ENCODE measurements at regions not wholly inside any gene's neighbourhood (a gene's known extent, or its start where the extent isn't known, plus 50 kb on each side); places are given as distances from the start of the nearest gene placed in this dataset.

DNA sequence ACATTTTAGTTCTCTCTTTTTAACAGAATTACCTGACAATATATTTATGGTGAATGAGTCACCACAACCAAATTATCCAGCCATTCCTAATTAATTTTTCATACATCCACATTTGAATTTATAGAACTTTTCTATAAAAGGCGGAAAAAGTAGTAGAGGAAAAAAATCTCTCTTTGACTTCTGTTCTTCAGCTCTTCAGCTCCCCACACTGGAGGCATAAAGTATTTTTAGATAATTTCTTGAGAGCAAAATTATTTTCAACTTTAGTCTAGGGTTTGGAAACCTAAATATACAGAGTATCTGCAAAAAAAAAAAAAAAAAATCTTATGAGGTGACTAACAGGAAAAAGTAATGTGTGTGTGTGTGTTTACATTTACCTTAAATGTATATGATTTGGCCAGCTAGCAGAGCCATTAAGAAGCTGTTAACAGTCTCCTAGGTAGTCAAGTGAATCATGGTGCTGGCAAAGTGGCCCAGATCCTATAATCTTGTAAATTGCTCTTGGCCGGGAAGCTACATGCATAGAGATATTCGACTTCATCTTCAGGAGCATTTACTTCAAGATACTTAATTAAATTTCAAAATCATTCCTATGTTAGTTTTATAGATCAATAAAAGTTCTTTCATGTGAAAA, 383.1 kb upstream of the STEAP1 start:
- H3K9me3 ChIP-seq (replicated peaks), result peaks cover 14% of the 10 kb centered on the region
- no peak overlapping the region for H3K4me3 ChIP-seq
- TF ChIP-seq, protein P1, sequence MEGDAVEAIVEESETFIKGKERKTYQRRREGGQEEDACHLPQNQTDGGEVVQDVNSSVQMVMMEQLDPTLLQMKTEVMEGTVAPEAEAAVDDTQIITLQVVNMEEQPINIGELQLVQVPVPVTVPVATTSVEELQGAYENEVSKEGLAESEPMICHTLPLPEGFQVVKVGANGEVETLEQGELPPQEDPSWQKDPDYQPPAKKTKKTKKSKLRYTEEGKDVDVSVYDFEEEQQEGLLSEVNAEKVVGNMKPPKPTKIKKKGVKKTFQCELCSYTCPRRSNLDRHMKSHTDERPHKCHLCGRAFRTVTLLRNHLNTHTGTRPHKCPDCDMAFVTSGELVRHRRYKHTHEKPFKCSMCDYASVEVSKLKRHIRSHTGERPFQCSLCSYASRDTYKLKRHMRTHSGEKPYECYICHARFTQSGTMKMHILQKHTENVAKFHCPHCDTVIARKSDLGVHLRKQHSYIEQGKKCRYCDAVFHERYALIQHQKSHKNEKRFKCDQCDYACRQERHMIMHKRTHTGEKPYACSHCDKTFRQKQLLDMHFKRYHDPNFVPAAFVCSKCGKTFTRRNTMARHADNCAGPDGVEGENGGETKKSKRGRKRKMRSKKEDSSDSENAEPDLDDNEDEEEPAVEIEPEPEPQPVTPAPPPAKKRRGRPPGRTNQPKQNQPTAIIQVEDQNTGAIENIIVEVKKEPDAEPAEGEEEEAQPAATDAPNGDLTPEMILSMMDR (IDR thresholded peaks at IDR 0.05; ENCODE audit: borderline replicate concordance), result no peak
- H3K27me3 ChIP-seq (ENCODE audit: low read depth), result no peaks in the 10 kb centered on the region
- DNase-seq, result no peak
- intact Hi-C loops (cut with micrococcal nuclease), result no loop called here
- no peaks in the 10 kb centered on the region for H3K36me3 ChIP-seq
- no peaks in the 10 kb centered on the region for H3K4me1 ChIP-seq
- no peak overlapping the region for H3K27ac ChIP-seq (replicated peaks)

DNA sequence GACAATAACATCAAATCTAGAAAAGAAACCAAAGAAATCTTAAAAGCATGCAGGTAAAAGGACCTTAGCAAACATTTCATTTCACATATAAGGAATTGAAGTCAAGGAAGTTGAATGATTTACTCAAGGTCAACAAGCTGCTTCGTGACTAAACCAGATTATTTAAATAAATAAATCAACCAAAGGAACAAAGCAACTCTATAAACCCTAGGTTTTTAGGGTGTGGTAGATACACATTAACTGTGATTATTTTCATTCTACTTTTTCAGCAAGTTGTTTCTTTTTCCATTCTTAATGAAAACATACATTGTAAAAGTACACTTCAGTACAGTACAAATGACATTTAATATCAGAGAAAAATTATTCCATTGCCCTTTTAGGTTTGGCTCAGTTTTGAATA, 382.0 kb upstream of the STEAP1 start:
- no peaks in the 10 kb centered on the region for H3K36me3 ChIP-seq
- no peak overlapping the region for H3K27ac ChIP-seq (replicated peaks)
- H3K4me1 ChIP-seq, result no peaks in the 10 kb centered on the region
- H3K27me3 ChIP-seq (ENCODE audit: low read depth), result no peaks in the 10 kb centered on the region
- TF ChIP-seq, protein P1 (IDR thresholded peaks at IDR 0.05; ENCODE audit: borderline replicate concordance), result no peak
- no peak for DNase-seq
- intact Hi-C loops (cut with micrococcal nuclease), result no loop called here
- no peak overlapping the region for H3K4me3 ChIP-seq
- H3K9me3 ChIP-seq (replicated peaks), result peaks cover 6% of the 10 kb centered on the region

DNA sequence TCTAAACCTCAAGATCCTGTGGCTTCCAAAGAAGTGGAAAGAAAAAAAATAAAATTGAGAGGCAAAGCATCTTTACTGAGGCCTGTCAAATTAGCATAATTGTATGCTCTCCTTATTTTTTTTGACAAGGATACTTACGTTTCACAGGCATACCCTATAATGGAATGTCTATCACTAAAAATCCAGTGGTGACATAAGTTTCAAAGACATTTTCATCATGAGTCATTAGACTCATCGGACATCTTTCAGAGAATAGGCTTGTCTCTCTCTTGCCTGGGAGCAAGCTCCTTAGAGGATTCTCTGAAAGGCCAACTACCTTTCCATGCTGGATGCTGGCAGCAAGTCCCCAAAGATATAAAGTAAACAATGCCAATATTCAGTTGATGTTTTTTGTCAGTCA, 380.7 kb upstream of the STEAP1 start:
- TF ChIP-seq, protein P1 (IDR thresholded peaks at IDR 0.05; ENCODE audit: borderline replicate concordance), result no peak
- no peaks in the 10 kb centered on the region for H3K9me3 ChIP-seq (replicated peaks)
- H3K4me1 ChIP-seq, result no peaks in the 10 kb centered on the region
- H3K36me3 ChIP-seq, result no peaks in the 10 kb centered on the region
- H3K27me3 ChIP-seq (ENCODE audit: low read depth), result no peaks in the 10 kb centered on the region
- no peak for DNase-seq
- intact Hi-C loops (cut with micrococcal nuclease), result no loop called here
- no peak overlapping the region for H3K27ac ChIP-seq (replicated peaks)
- no peak overlapping the region for H3K4me3 ChIP-seq

DNA sequence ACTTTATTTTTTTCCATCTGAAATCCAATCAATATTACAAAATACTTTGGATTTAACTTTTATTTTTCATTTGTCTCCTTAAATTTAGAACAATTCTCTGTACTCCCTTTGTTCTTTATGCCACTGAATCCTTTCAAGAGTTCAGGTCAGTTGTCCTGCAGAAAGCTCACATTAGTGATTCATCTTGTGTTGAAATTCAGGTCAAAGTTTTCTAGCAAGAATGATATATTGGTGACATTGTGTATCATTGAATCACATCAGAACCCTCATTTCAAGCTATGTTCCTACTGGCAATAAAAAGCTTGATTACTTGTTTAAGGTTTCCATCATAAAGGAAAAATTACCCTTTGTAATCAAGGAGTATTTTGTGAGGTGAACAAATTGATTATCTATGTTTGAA, 378.8 kb upstream of the STEAP1 start:
- TF ChIP-seq, protein P1 (IDR thresholded peaks at IDR 0.05; ENCODE audit: borderline replicate concordance), result no peak
- Histone ChIP-seq H3K27ac (replicated peaks) (no peak overlapping the region), H3K36me3 (no peaks in the 10 kb centered on the region), H3K9me3 (replicated peaks) (peaks cover under 1% of the 10 kb centered on the region), H3K27me3 (ENCODE audit: low read depth) (no peaks in the 10 kb centered on the region), H3K4me1 (no peaks in the 10 kb centered on the region), H3K4me3 (no peak overlapping the region)
- no peak for DNase-seq
- intact Hi-C loops (cut with micrococcal nuclease), result no loop called here

DNA sequence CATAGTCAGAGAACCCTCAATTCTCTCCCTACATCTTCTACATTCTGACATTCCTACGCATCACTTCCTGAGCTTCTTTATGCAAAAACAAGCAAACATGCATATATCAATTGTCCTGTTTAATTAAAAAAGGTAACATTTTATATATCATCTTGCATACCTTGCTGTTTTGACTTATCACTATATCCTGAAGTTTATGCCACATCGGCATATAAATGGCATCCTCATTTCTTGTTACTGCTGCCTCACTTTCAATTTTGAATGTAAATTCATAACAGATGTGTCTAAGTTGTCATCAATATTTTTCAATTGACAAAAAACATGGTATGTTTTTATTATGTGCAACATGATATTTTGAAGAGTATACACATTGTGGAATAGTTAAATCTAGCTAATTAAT, 377.3 kb upstream of the STEAP1 start:
- DNase-seq, result no peak
- Histone ChIP-seq H3K27ac (replicated peaks) (no peak overlapping the region), H3K27me3 (ENCODE audit: low read depth) (no peaks in the 10 kb centered on the region), H3K36me3 (no peaks in the 10 kb centered on the region), H3K9me3 (replicated peaks) (peaks cover 5% of the 10 kb centered on the region), H3K4me1 (no peaks in the 10 kb centered on the region), H3K4me3 (no peak overlapping the region)
- intact Hi-C loops (cut with micrococcal nuclease), result no loop called here
- TF ChIP-seq, protein P1 (IDR thresholded peaks at IDR 0.05; ENCODE audit: borderline replicate concordance), result no peak

Data from left ventricle myocardium inferior (tissue), 1 donor.